ENCODE measurements at regions not wholly inside any gene's neighbourhood (a gene's known extent, or its start where the extent isn't known, plus 50 kb on each side); places are given as distances from the start of the nearest gene placed in this dataset.

- no peak for DNase-seq (ENCODE audit: low read depth)
- no peak for TF ChIP-seq CTCF (conservative IDR thresholded peaks at IDR 0.05; ENCODE audit: low read depth, low read length)
- no peak overlapping the region for H3K4me3 ChIP-seq (ENCODE audit: low read depth, low read length)
Measured at GRCh38 chr5:88588609-88589008, 294.4 kb downstream of the MEF2C start.

GRCh38 chr5:88583471-88583870, 299.5 kb downstream of the MEF2C start:
- H3K4me3 ChIP-seq (ENCODE audit: low read depth, low read length): no peak overlapping the region
- no peak for TF ChIP-seq CTCF (conservative IDR thresholded peaks at IDR 0.05; ENCODE audit: low read depth, low read length)
- DNase-seq (ENCODE audit: low read depth): no peak

GRCh38 chr5:88558366-88558765, 289.7 kb upstream of the TMEM161B start:
- DNase-seq (ENCODE audit: low read depth): no peak

GRCh38 chr5:88557881-88558280, 289.2 kb upstream of the TMEM161B start:
- no peak overlapping the region for H3K4me3 ChIP-seq (ENCODE audit: low read depth, low read length)
- no peak for DNase-seq (ENCODE audit: low read depth)
- TF ChIP-seq CTCF (conservative IDR thresholded peaks at IDR 0.05; ENCODE audit: low read depth, low read length): no peak

More at GRCh38 chr5:88558366-88558765, 289.7 kb upstream of the TMEM161B start:
- H3K4me3 ChIP-seq (ENCODE audit: low read depth, low read length): no peak overlapping the region
- no peak for TF ChIP-seq CTCF (conservative IDR thresholded peaks at IDR 0.05; ENCODE audit: low read depth, low read length)

- no peak for TF ChIP-seq CTCF (conservative IDR thresholded peaks at IDR 0.05; ENCODE audit: low read depth, low read length)
Measured at GRCh38 chr5:88557131-88557530, 288.5 kb upstream of the TMEM161B start.

GRCh38 chr5:88556406-88556805, 287.8 kb upstream of the TMEM161B start:
- no peak for TF ChIP-seq CTCF (conservative IDR thresholded peaks at IDR 0.05; ENCODE audit: low read depth, low read length)
- DNase-seq (ENCODE audit: low read depth): no peak
- no peak overlapping the region for H3K4me3 ChIP-seq (ENCODE audit: low read depth, low read length)

More at GRCh38 chr5:88557131-88557530, 288.5 kb upstream of the TMEM161B start:
- no peak for DNase-seq (ENCODE audit: low read depth)
- H3K4me3 ChIP-seq (ENCODE audit: low read depth, low read length): no peak overlapping the region

GRCh38 chr5:88555674-88556073, 287.0 kb upstream of the TMEM161B start:
- DNase-seq (ENCODE audit: low read depth): no peak
- no peak for TF ChIP-seq CTCF (conservative IDR thresholded peaks at IDR 0.05; ENCODE audit: low read depth, low read length)
- no peak overlapping the region for H3K4me3 ChIP-seq (ENCODE audit: low read depth, low read length)
